ENCODE measurements at regions not wholly inside any gene's neighbourhood (a gene's known extent, or its start where the extent isn't known, plus 50 kb on each side); places are given as distances from the start of the nearest gene placed in this dataset.

- Histone ChIP-seq H3K36me3 (ENCODE audit: control insufficient read depth in 4 of 4, insufficient read depth in 3 of 4, low read depth in 1 of 4, low read length in 3 of 4) (no peaks in the 10 kb centered on the region), H3K4me1 (ENCODE audit: control insufficient read depth in 4 of 4, insufficient read depth in 4 of 4, low read length in 3 of 4) (peaks cover 0 to 8% (median 0%) of the 10 kb centered on the region in 4 donors), H3K27ac (ENCODE audit: low read depth in 1 of 2, low read length in 2 of 2) (no peak overlapping the region), H3K4me3 (ENCODE audit: low read depth in 1 of 3, low read length in 3 of 3) (no peak overlapping the region), H3K27me3 (ENCODE audit: control insufficient read depth in 4 of 4, insufficient read depth in 4 of 4, low read length in 3 of 4) (no peaks in the 10 kb centered on the region), H3K9me3 (ENCODE audit: control insufficient read depth in 4 of 4, low read length in 3 of 4) (peaks cover 0 to 3% (median 2%) of the 10 kb centered on the region in 4 donors), H3K9ac (ENCODE audit: low read depth in 1 of 2, low read length in 2 of 2) (no peak overlapping the region)
- 88% methylated on average over 4 of the region's 4 CpGs for WGBS
- TF ChIP-seq NR2F2 (IDR thresholded peaks at IDR 0.05) (no peak), CTCF (IDR thresholded peaks at IDR 0.05; ENCODE audit: low read depth, low read length, missing input control) (no peak), JUND (IDR thresholded peaks at IDR 0.05) (no peak), RAD21 (IDR thresholded peaks at IDR 0.05) (no peak), FOXA1 (IDR thresholded peaks at IDR 0.05) (no peak), FOXA2 (IDR thresholded peaks at IDR 0.05) (no peak), TAF1 (conservative IDR thresholded peaks at IDR 0.05) (no peak), ATF3 (IDR thresholded peaks at IDR 0.05) (no peak), RXRA (IDR thresholded peaks at IDR 0.05) (no peak), EGR1 (IDR thresholded peaks at IDR 0.05; ENCODE audit: low read depth in 2 of 2) (no peak), YY1 (IDR thresholded peaks at IDR 0.05) (no peak), SP1 (IDR thresholded peaks at IDR 0.05) (no peak), MAX (IDR thresholded peaks at IDR 0.05) (no peak)
- no peak for DNase-seq (ENCODE audit: low spot score)
Observed at GRCh38 chr4:12924253-12924652, 559.9 kb downstream of the RAB28 start.

- TF ChIP-seq GABPA (IDR thresholded peaks at IDR 0.05 in 1 of 2, conservative IDR thresholded peaks at IDR 0.05 in 1 of 2) (no peak), ZBTB33 (IDR thresholded peaks at IDR 0.05) (no peak), MAX (IDR thresholded peaks at IDR 0.05) (no peak), RAD21 (IDR thresholded peaks at IDR 0.05) (no peak), FOXA2 (IDR thresholded peaks at IDR 0.05) (no peak), FOXA1 (IDR thresholded peaks at IDR 0.05) (no peak), SP1 (IDR thresholded peaks at IDR 0.05) (no peak)
- Histone ChIP-seq H3K9ac (ENCODE audit: low read depth in 1 of 2, low read length in 2 of 2) (no peak overlapping the region), H3K27ac (ENCODE audit: low read depth in 1 of 2, low read length in 2 of 2) (no peak overlapping the region), H3K36me3 (ENCODE audit: control insufficient read depth in 4 of 4, insufficient read depth in 3 of 4, low read depth in 1 of 4, low read length in 3 of 4) (no peaks in the 10 kb centered on the region), H3K4me1 (ENCODE audit: control insufficient read depth in 4 of 4, insufficient read depth in 4 of 4, low read length in 3 of 4) (no peaks in the 10 kb centered on the region), H3K4me3 (ENCODE audit: low read depth in 1 of 3, low read length in 3 of 3) (no peak overlapping the region), H3K27me3 (ENCODE audit: control insufficient read depth in 4 of 4, insufficient read depth in 4 of 4, low read length in 3 of 4) (no peaks in the 10 kb centered on the region), H3K9me3 (ENCODE audit: control insufficient read depth in 4 of 4, low read length in 3 of 4) (peaks cover 0 to 9% (median 4%) of the 10 kb centered on the region in 4 donors)
- DNase-seq (ENCODE audit: low spot score): no peak
- 90% methylated on average over 2 of the region's 2 CpGs for WGBS
Observed at GRCh38 chr4:12912896-12913418, 571.2 kb downstream of the RAB28 start.
